Subcutaneous abdominal adipose tissue (tissue), 5 donors: ENCODE measurements at regions not wholly inside any gene's neighbourhood (a gene's known extent, or its start where the extent isn't known, plus 50 kb on each side); places are given as distances from the start of the nearest gene placed in this dataset.

Source experiments
- H3K27ac ChIP-seq: one replicate; pipeline ENCODE4 v1.7.0; 2013; ENCODE audit warnings: low read depth, mild to moderate bottlenecking, inconsistent platforms, low read length, moderate library complexity
- H3K27me3 ChIP-seq, 5 donors: one replicate each; pipeline ENCODE4 v1.7.0; 2013; ENCODE audit warnings: low read length in 5 of 5, inconsistent platforms in 1 of 5; ENCODE audit not compliant: control insufficient read depth in 5 of 5, insufficient read depth in 4 of 5
- H3K36me3 ChIP-seq, 5 donors: one replicate each; pipeline ENCODE4 v1.7.0; 2013; ENCODE audit warnings: low read length in 5 of 5; ENCODE audit not compliant: control insufficient read depth in 5 of 5, insufficient read depth in 5 of 5
- H3K4me1 ChIP-seq, 5 donors: one replicate each; pipeline ENCODE4 v1.7.0; 2013; ENCODE audit warnings: low read length in 5 of 5, mild to moderate bottlenecking in 3 of 5, moderate library complexity in 1 of 5; ENCODE audit not compliant: control insufficient read depth in 5 of 5, insufficient read depth in 5 of 5
- H3K4me3 ChIP-seq, 5 donors: one replicate each; pipeline ENCODE4 v1.7.0; 2013; ENCODE audit warnings: low read length in 5 of 5, low read depth in 1 of 5
- H3K9ac ChIP-seq, 5 donors: one replicate each; pipeline ENCODE4 v1.7.0; 2013; ENCODE audit warnings: low read length in 5 of 5, mild to moderate bottlenecking in 4 of 5, moderate library complexity in 3 of 5
- H3K9me3 ChIP-seq, 5 donors: one replicate each; pipeline ENCODE4 v1.7.0; 2013; ENCODE audit warnings: low read length in 5 of 5; ENCODE audit not compliant: control insufficient read depth in 5 of 5
- donor health status: healthy.
- donor health status: healthy.
- donor health status: healthy.
- donor health status: healthy.
- donor health status: healthy.

DNA sequence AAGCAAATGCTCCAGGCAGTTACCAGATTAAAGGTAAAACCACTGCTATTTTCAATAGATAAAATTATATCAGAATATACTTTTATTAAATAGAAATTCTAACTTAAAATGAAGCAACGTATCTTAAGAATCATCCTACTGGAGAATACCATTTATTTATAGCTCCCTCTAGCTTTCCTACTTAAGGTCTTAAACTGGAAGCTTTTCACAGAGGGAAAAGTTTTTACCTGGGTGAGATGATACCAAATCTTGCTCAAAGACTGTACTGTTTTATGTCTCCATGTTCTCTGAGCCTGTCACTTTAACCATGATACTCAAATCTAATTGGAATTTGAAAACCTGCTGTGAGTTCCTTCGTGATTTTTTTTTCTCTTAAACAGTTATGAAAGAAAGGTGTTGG lies 291.8 kb downstream of the AASDHPPT start:
- Histone ChIP-seq H3K36me3 (no peaks in the 10 kb centered on the region), H3K4me1 (peaks cover 0 to 3% (median 0%) of the 10 kb centered on the region in 5 donors), H3K27ac (no peak overlapping the region), H3K27me3 (no peaks in the 10 kb centered on the region), H3K4me3 (no peak overlapping the region), H3K9me3 (no peaks in the 10 kb centered on the region), H3K9ac (no peak overlapping the region)

DNA sequence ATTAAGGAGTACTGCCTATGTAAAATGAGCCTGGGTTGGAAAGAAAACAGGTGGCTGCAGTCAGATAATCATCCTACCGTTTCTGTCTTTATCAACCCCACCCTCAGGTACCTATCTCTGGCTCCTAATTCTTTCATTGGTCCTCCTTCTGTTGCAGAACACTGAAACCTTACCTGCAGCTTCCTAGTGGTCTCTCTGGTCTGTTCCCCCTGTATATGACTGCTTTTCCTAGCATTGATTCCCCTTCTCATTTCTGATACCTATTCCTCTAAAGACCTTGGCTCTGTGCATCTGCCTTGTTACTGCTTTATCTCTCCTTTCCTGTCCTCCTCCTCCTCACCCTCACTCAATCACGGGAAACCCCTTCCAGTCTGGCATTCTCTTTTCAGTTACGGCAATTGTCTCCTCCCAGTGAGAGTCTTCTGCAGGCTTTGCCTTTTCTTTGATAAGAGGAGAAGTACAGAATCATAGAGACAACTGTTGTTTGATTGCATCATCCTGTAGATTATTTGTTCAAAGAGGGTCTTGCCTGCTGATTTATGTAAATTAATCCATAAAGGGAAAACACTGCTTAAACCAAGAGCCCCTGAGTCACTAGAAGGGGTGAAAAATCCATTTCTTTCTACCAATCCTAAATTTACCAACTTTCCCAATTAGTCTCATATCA lies 301.2 kb downstream of the AASDHPPT start:
- H3K9me3 ChIP-seq = no peaks in the 10 kb centered on the region
- no peaks in the 10 kb centered on the region for H3K27me3 ChIP-seq

DNA sequence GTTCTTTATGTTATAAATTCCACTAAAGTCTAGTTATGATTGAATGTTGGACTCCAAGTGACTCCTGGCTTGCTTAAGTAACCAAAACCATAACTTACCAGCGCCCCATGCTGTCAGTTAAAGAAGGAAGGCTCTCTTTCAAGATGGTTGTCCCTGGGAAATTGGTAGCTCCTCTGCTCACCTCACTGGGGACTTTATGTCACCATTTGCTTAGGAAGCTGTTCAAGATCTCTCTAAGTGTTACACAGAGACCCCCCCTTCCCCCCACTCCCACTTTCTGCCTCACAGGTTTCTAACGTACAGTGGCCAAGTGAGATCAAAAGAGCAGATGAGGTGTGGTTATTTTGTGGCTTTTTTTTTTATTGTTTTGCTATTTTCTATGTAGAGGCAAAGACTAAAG lies 301.8 kb downstream of the AASDHPPT start:
- Histone ChIP-seq H3K9me3 (no peaks in the 10 kb centered on the region), H3K4me1 (no peaks in the 10 kb centered on the region), H3K36me3 (no peaks in the 10 kb centered on the region), H3K27me3 (no peaks in the 10 kb centered on the region), H3K9ac (no peak overlapping the region), H3K27ac (no peak overlapping the region), H3K4me3 (no peak overlapping the region)

More for the DNA sequence above, 301.2 kb downstream of the AASDHPPT start:
- no peak overlapping the region for H3K27ac ChIP-seq
- no peaks in the 10 kb centered on the region for H3K36me3 ChIP-seq
- H3K9ac ChIP-seq = no peak overlapping the region
- no peak overlapping the region for H3K4me3 ChIP-seq
- H3K4me1 ChIP-seq = no peaks in the 10 kb centered on the region

DNA sequence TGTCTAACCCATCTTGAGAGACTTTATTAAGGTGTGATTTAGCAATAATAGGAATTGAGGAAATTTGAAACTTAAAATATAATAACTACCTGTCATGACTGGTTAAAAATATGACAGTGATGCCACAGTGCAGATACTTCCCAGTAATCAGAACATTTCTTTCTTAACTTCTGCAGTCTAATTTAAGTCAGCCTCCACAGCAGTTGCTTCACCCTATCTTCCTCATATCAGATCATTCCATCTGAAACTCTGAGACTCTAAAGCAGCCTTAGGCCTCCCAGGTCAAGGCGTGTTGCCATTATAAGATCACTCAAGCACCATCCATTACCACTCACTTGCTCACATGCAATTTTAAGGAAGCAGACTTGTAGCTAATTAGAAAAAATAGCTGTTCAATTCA lies 302.2 kb downstream of the AASDHPPT start:
- H3K4me1 ChIP-seq = no peaks in the 10 kb centered on the region
- H3K27me3 ChIP-seq = no peaks in the 10 kb centered on the region
- no peak overlapping the region for H3K9ac ChIP-seq
- H3K27ac ChIP-seq = no peak overlapping the region
- no peak overlapping the region for H3K4me3 ChIP-seq
- H3K9me3 ChIP-seq = no peaks in the 10 kb centered on the region
- H3K36me3 ChIP-seq = no peaks in the 10 kb centered on the region

DNA sequence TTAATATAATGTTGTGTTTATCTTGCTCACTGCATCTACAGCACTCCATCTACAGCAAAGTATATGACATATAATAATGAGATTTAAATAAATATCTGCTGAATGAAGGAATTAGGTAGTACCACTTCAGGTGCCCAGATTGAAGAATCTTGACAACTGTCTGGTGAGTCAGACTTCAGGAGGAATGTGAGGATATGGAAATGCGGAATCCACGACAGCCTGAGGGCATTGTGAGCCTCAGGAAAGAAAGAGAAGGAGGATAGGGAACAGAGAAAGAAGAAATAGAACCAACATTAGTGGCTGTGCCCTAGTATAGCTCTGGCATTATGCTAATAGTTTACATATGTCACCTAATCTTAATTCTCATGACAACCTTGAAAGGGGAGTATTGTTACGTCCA lies 304.4 kb downstream of the AASDHPPT start:
- no peaks in the 10 kb centered on the region for H3K4me1 ChIP-seq
- no peak overlapping the region for H3K9ac ChIP-seq
- H3K4me3 ChIP-seq = no peak overlapping the region
- H3K27ac ChIP-seq = no peak overlapping the region
- H3K27me3 ChIP-seq = no peaks in the 10 kb centered on the region
- no peaks in the 10 kb centered on the region for H3K36me3 ChIP-seq
- no peaks in the 10 kb centered on the region for H3K9me3 ChIP-seq

DNA sequence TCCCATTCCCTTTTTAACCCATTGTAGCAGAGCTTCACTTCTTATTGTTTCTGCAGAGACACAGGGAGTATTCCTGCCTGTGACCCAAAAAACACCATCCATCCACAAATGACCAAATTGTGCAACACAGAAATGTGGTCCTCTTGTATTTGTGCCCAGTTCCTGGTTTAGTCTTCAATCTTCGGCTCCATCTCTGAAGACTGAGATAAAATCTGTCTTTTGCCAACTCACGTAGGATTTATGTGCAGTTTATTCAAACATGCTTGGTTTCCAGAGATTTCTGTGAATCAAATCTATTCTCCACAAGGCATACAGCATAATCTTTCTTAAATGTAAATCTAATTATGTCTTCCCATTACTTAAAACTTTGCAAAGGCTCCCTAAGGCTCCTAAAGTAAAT lies 307.0 kb downstream of the AASDHPPT start:
- Histone ChIP-seq H3K27me3 (no peaks in the 10 kb centered on the region), H3K36me3 (no peaks in the 10 kb centered on the region), H3K9me3 (no peaks in the 10 kb centered on the region), H3K27ac (no peak overlapping the region), H3K9ac (no peak overlapping the region), H3K4me1 (no peaks in the 10 kb centered on the region), H3K4me3 (no peak overlapping the region)

DNA sequence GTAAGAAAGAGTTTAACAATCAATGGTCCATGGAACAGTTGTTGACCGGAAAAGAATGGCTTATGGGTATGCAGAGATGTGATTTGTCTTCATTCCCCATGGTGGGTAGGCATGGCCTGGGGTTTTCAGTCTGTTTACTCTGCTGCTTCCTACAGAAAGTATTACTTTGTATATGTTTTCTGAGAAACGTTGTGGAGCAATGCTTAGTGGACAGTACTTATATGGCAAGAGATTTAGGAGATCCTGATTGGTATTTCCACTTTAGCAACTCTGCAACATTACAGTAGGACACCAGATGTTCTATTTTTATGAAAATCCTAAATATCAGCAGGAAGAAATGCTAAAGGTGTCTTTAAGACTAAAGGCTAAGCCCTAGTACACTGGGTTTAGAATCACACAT lies 309.1 kb downstream of the AASDHPPT start:
- no peaks in the 10 kb centered on the region for H3K27me3 ChIP-seq
- no peak overlapping the region for H3K9ac ChIP-seq
- H3K36me3 ChIP-seq = no peaks in the 10 kb centered on the region
- H3K27ac ChIP-seq = no peak overlapping the region
- H3K9me3 ChIP-seq = peaks cover 0 to 2% (median 0%) of the 10 kb centered on the region in 5 donors
- no peak overlapping the region for H3K4me3 ChIP-seq
- no peaks in the 10 kb centered on the region for H3K4me1 ChIP-seq

DNA sequence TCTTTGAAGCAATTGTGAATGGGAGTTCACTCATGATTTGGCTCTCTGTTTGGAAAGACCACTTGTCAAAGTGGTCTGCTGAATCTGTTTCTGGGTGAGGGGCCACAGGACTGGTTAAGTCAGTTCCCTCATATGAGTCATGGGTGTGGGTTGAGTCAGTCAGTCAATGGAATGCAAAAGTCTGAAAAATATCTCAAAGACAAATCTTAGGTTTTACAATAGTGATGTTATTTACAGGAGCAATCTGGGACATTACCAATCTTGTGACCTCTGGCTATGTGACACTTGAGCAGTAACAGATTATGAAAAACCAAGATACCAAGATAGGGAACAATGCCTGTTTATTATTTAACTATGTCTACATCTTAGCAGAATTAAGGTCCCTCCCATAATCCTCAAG lies 311.6 kb downstream of the AASDHPPT start:
- Histone ChIP-seq H3K4me3 (no peak overlapping the region), H3K9me3 (peaks cover 0 to 2% (median 0%) of the 10 kb centered on the region in 5 donors), H3K4me1 (no peaks in the 10 kb centered on the region), H3K27me3 (peaks cover 0 to under 1% (median 0%) of the 10 kb centered on the region in 5 donors), H3K9ac (no peak overlapping the region), H3K27ac (no peak overlapping the region), H3K36me3 (no peaks in the 10 kb centered on the region)

DNA sequence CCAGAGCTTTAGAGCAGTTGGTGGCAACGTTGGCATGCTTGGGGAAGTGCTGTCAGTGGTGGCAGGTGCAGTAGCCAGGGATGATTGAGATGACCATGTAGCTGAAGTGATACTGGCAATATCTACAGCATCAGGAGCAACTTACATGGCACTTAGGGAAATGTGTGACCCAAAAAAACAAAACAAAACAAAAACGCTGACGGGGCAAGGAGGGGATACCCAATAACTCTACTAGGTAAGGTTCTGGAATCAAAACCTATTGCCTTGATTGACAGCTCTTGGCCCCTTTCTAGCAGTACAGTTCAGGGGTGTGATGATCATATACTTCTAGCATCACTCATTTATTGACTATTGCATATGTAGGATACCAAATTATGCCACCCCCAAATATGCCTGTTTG lies 312.6 kb downstream of the AASDHPPT start:
- Histone ChIP-seq H3K4me1 (no peaks in the 10 kb centered on the region), H3K9me3 (peaks cover 0 to 2% (median 0%) of the 10 kb centered on the region in 5 donors), H3K27ac (no peak overlapping the region), H3K36me3 (no peaks in the 10 kb centered on the region), H3K9ac (no peak overlapping the region), H3K4me3 (no peak overlapping the region), H3K27me3 (peaks cover 0 to 2% (median 0%) of the 10 kb centered on the region in 5 donors)

DNA sequence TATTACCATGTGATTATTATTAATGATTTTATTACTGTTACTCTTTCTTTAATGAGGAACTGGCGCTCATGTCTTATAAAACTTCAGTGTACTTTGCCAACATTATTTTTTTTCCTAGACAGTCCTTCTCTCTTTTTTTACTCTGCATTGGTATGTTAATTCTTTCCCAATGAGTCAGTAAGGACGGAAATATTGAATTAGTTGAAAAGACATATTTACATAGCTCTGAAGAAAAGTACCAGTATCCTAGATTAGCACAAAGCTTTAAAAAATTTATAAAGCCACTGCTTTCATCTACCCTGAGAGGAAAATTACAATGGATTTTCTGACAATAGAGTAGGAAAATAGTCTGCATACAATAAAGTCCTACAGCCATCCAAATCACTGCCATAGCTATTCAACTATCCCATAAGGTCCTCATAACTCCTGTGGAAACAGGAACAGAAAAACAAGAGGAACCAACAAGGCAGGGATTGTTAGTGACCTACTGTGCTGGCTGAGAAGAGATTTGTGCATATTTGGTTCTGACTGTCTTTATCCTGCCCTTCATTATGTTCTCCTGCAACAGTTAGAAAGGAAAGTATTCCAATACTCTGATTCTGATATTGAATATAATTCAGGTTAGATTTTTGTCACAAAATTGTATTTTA lies 314.4 kb downstream of the AASDHPPT start:
- no peak overlapping the region for H3K9ac ChIP-seq
- no peaks in the 10 kb centered on the region for H3K36me3 ChIP-seq
- no peak overlapping the region for H3K27ac ChIP-seq
- H3K27me3 ChIP-seq = peaks cover 0 to 2% (median 0%) of the 10 kb centered on the region in 5 donors
- peaks cover 0 to 5% (median 3%) of the 10 kb centered on the region in 5 donors for H3K9me3 ChIP-seq
- H3K4me1 ChIP-seq = no peaks in the 10 kb centered on the region
- H3K4me3 ChIP-seq = no peak overlapping the region
